ENCODE measurements at regions not wholly inside any gene's neighbourhood (a gene's known extent, or its start where the extent isn't known, plus 50 kb on each side); places are given as distances from the start of the nearest gene placed in this dataset.

- no peaks in the 10 kb centered on the region for H3K4me1 ChIP-seq
- H3K4me3 ChIP-seq = no peak overlapping the region
- no peak overlapping the region for H3K27ac ChIP-seq (replicated peaks in 1 of 4)
- no peaks in the 10 kb centered on the region for H3K9me3 ChIP-seq
- WGBS = 70% methylated on average over 1 of the region's 1 CpG
- no peak for TF ChIP-seq POLR2AphosphoS5 (IDR thresholded peaks at IDR 0.05)
- TF ChIP-seq POLR2A (IDR thresholded peaks at IDR 0.05; ENCODE audit: low read depth) = no peak
- TF ChIP-seq EP300 (IDR thresholded peaks at IDR 0.05) = no peak
- TF ChIP-seq CTCF (IDR thresholded peaks at IDR 0.05) = no peak
- no peaks in the 10 kb centered on the region for H3K36me3 ChIP-seq
- no peaks in the 10 kb centered on the region for H3K27me3 ChIP-seq
- no peak for DNase-seq (ENCODE audit: extremely low spot score)
- intact Hi-C loops (cut with DNase I) = no loop called here
These were observed 373.1 kb downstream of the CMPK2 start for GRCh38 chr2:6492573-6492972.

GRCh38 chr2:6493266-6493665 is 372.4 kb downstream of the CMPK2 start:
- no peak overlapping the region for H3K27ac ChIP-seq (replicated peaks in 1 of 4)

DNA sequence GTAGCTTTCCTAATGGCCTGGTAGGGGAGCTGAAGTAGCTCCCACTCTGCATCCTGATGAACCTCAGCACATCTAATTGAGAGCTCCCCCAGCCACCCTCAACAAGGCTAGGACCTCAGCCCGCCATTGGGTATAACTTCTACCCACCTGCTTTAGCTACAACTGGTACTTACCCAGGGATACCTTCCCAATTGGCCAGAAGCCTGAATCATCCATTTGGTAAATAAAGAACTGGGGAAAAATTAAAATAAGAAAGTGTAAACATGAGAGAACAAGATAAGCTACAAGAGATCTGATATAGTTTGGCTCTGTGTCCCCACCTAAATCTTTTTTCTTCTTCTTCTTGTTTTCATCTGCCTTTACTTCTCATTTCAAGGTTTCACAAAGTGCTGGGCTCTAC is 372.0 kb downstream of the CMPK2 start:
- intact Hi-C loops (cut with DNase I) = no loop called here
- 100% methylated on average over 1 of the region's 1 CpG for WGBS
- H3K27ac ChIP-seq (replicated peaks in 1 of 4) = no peak overlapping the region
- no peak overlapping the region for H3K4me3 ChIP-seq
- H3K4me1 ChIP-seq = no peaks in the 10 kb centered on the region
- H3K36me3 ChIP-seq = no peaks in the 10 kb centered on the region
- H3K9me3 ChIP-seq = no peaks in the 10 kb centered on the region
- TF ChIP-seq EP300 (IDR thresholded peaks at IDR 0.05) (no peak), CTCF (IDR thresholded peaks at IDR 0.05) (no peak), POLR2AphosphoS5 (IDR thresholded peaks at IDR 0.05) (no peak), POLR2A (IDR thresholded peaks at IDR 0.05; ENCODE audit: low read depth) (no peak)
- no peak for DNase-seq (ENCODE audit: extremely low spot score)
- no peaks in the 10 kb centered on the region for H3K27me3 ChIP-seq

More at GRCh38 chr2:6493266-6493665, 372.4 kb downstream of the CMPK2 start:
- WGBS = 60% methylated on average over 3 of the region's 4 CpGs
- Histone ChIP-seq H3K4me1 (no peaks in the 10 kb centered on the region), H3K9me3 (no peaks in the 10 kb centered on the region), H3K4me3 (no peak overlapping the region), H3K27me3 (no peaks in the 10 kb centered on the region), H3K36me3 (no peaks in the 10 kb centered on the region)
- no peak for DNase-seq (ENCODE audit: extremely low spot score)
- no peak for TF ChIP-seq POLR2A (IDR thresholded peaks at IDR 0.05; ENCODE audit: low read depth)
- TF ChIP-seq CTCF (IDR thresholded peaks at IDR 0.05) = no peak
- no peak for TF ChIP-seq EP300 (IDR thresholded peaks at IDR 0.05)
- TF ChIP-seq POLR2AphosphoS5 (IDR thresholded peaks at IDR 0.05) = no peak
- intact Hi-C loops (cut with DNase I) = no loop called here

- no peaks in the 10 kb centered on the region for H3K27me3 ChIP-seq
- intact Hi-C loops (cut with DNase I) = no loop called here
- H3K9me3 ChIP-seq = no peaks in the 10 kb centered on the region
- H3K4me1 ChIP-seq = no peaks in the 10 kb centered on the region
- no peaks in the 10 kb centered on the region for H3K36me3 ChIP-seq
- WGBS = 94% methylated on average over 13 of the region's 19 CpGs
- no peak for DNase-seq (ENCODE audit: extremely low spot score)
- no peak overlapping the region for H3K4me3 ChIP-seq
- TF ChIP-seq EP300 (IDR thresholded peaks at IDR 0.05) (no peak), POLR2A (IDR thresholded peaks at IDR 0.05; ENCODE audit: low read depth) (no peak), CTCF (IDR thresholded peaks at IDR 0.05) (no peak), POLR2AphosphoS5 (IDR thresholded peaks at IDR 0.05) (no peak)
- no peak overlapping the region for H3K27ac ChIP-seq (replicated peaks in 1 of 4)
These were observed 370.2 kb downstream of the CMPK2 start for GRCh38 chr2:6495466-6495865.

- no peak overlapping the region for H3K27ac ChIP-seq (replicated peaks in 1 of 4)
- 95% methylated on average over 12 of the region's 14 CpGs for WGBS
- H3K4me3 ChIP-seq = no peak overlapping the region
- H3K27me3 ChIP-seq = no peaks in the 10 kb centered on the region
- H3K9me3 ChIP-seq = no peaks in the 10 kb centered on the region
- intact Hi-C loops (cut with DNase I) = no loop called here
- H3K36me3 ChIP-seq = no peaks in the 10 kb centered on the region
- no peaks in the 10 kb centered on the region for H3K4me1 ChIP-seq
- DNase-seq (ENCODE audit: extremely low spot score) = peak; percentile 79
- TF ChIP-seq POLR2A (IDR thresholded peaks at IDR 0.05; ENCODE audit: low read depth) (no peak), POLR2AphosphoS5 (IDR thresholded peaks at IDR 0.05) (no peak), CTCF (IDR thresholded peaks at IDR 0.05) (no peak), EP300 (IDR thresholded peaks at IDR 0.05) (no peak)
These were observed 369.3 kb downstream of the CMPK2 start for GRCh38 chr2:6496376-6496775.
